Kidney (tissue), 13 donors: ENCODE measurements at regions not wholly inside any gene's neighbourhood (a gene's known extent, or its start where the extent isn't known, plus 50 kb on each side); places are given as distances from the start of the nearest gene placed in this dataset.

ENCODE experiments used
- DNase-seq, 5 donors: peaks; one replicate each; pipeline ENCODE4 v3.0.0-alpha.2; 2013 to 2020
- FAIRE-seq: peaks from 2 replicates; lab custom pipeline; 2012; peaks lifted over from hg19 to GRCh38; lab: Jason Lieb, UNC
- H3K27ac ChIP-seq, 2 donors: one replicate each; pipeline ENCODE4 v1.7.0; 2013; ENCODE audit warnings: low read depth in 2 of 2, low read length in 2 of 2, inconsistent platforms in 1 of 2
- H3K27me3 ChIP-seq: one replicate; pipeline ENCODE4 v1.7.1; 2013; ENCODE audit warnings: low read length, inconsistent platforms; ENCODE audit not compliant: control insufficient read depth, insufficient read depth
- H3K36me3 ChIP-seq, 3 donors: one replicate each; pipeline versions ENCODE4 v1.7.0 to v1.7.1; 2013; ENCODE audit warnings: low read length in 3 of 3, control low read depth in 1 of 3, inconsistent platforms in 1 of 3; ENCODE audit not compliant: insufficient read depth in 3 of 3, control insufficient read depth in 2 of 3
- H3K4me1 ChIP-seq, 3 donors: one replicate each; pipeline versions ENCODE4 v1.7.0 to v1.7.1; 2013; ENCODE audit warnings: low read length in 3 of 3, inconsistent platforms in 1 of 3, low read depth in 1 of 3; ENCODE audit not compliant: control insufficient read depth in 2 of 3, insufficient read depth in 2 of 3
- H3K4me3 ChIP-seq, 3 donors: one replicate each; pipeline versions ENCODE4 v1.7.0 to v1.8.1; 2013; ENCODE audit warnings: low read length in 3 of 3, control low read depth in 1 of 3, inconsistent platforms in 1 of 3
- H3K9ac ChIP-seq, 3 donors: one replicate each; pipeline versions ENCODE4 v1.7.0 to v1.7.1; 2013; ENCODE audit warnings: low read length in 3 of 3, control low read depth in 1 of 3, inconsistent platforms in 1 of 3
- H3K9me3 ChIP-seq, 3 donors: one replicate each; pipeline versions ENCODE4 v1.7.0 to v1.7.1; 2013; ENCODE audit warnings: low read length in 3 of 3, control low read depth in 1 of 3, inconsistent platforms in 1 of 3; ENCODE audit not compliant: control insufficient read depth in 2 of 3, insufficient read depth in 1 of 3
- CTCF ChIP-seq: IDR thresholded peaks from 3 replicates; pipeline ENCODE4 v1.5.1; 2012; ENCODE audit warnings: mild to moderate bottlenecking, moderate library complexity, borderline replicate concordance; ENCODE audit not compliant: insufficient read depth; ENCODE audit errors: extremely low read depth
- intact Hi-C: fragments of 100-400 bp; cut with DNase I; formaldehyde crosslinking; loops from one replicate; pipeline ENCODE4 v1.11.1; 2022
- donor health status: control.
- donor health status: control.
- donor health status: control.
- donor health status: control.
- donor health status: control.
- donor health status: DM: yes; HTN: yes; CAD: no.
- donor health status: Normal renal cell carcinoma (clear cell type).

DNA sequence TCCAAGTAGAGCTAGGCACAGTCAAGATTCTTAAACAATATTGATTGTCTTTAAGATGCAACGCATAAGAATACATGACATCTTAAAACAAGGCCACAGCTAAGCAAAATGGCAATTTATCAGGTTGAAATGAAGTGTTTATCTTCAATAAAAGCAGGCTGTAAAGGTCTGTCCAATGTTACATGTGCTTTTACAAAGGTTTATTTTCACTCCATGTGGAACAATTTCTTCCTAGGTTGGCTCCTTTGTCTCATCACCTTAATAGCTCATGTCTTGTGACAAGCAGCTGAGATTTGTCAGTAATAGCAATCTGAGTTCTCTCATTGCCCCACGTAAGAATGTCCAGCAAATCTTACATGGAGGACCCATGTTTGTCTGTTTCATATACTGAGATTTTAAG, 437.6 kb downstream of the GPAM start:
- H3K9ac ChIP-seq: no peak overlapping the region
- H3K4me3 ChIP-seq: no peak overlapping the region
- no peak for TF ChIP-seq CTCF
- no peaks in the 10 kb centered on the region for H3K27me3 ChIP-seq
- no peaks in the 10 kb centered on the region for H3K9me3 ChIP-seq
- no peak for DNase-seq
- no peaks in the 10 kb centered on the region for H3K4me1 ChIP-seq
- no peak overlapping the region for H3K27ac ChIP-seq
- intact Hi-C loops: no loop called here
- no peaks in the 10 kb centered on the region for H3K36me3 ChIP-seq
- FAIRE-seq: no peak

GRCh38 chr10:111747751-111748150, 435.8 kb downstream of the GPAM start:
- no peak for TF ChIP-seq CTCF
- no peak overlapping the region for H3K27ac ChIP-seq
- intact Hi-C loops: no loop called here
- no peaks in the 10 kb centered on the region for H3K36me3 ChIP-seq
- no peak for DNase-seq
- no peaks in the 10 kb centered on the region for H3K4me1 ChIP-seq
- no peak overlapping the region for H3K9ac ChIP-seq
- H3K4me3 ChIP-seq: no peak overlapping the region
- no peaks in the 10 kb centered on the region for H3K9me3 ChIP-seq
- H3K27me3 ChIP-seq: no peaks in the 10 kb centered on the region
- no peak for FAIRE-seq

DNA sequence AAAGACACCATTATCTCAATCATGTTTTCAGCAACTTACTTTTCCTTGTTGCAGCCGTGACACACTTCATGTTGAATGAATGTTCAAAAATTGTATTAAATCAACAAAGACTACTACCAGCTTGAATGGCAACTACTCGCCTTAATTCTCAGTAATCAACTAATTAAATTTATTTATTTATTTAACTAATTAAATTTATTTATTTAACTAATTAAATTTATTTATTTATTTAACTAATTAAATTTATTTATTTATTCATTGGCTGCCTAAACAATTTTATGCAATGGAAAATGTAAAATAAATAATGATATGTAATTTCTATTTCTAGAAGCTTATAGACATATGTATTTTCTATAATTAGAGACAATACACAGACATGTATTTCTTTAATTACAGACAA, 435.4 kb downstream of the GPAM start:
- Histone ChIP-seq H3K9ac (no peak overlapping the region), H3K4me3 (no peak overlapping the region), H3K36me3 (no peaks in the 10 kb centered on the region), H3K27me3 (no peaks in the 10 kb centered on the region), H3K9me3 (no peaks in the 10 kb centered on the region), H3K27ac (no peak overlapping the region), H3K4me1 (no peaks in the 10 kb centered on the region)
- DNase-seq (no peak), FAIRE-seq (peak; percentile 96)
- intact Hi-C loops: no loop called here
- TF ChIP-seq CTCF: no peak

GRCh38 chr10:111750165-111750849, 433.3 kb downstream of the GPAM start:
- Histone ChIP-seq H3K9ac (no peak overlapping the region), H3K4me1 (no peaks in the 10 kb centered on the region), H3K4me3 (no peak overlapping the region), H3K36me3 (no peaks in the 10 kb centered on the region), H3K27ac (no peak overlapping the region), H3K9me3 (no peaks in the 10 kb centered on the region), H3K27me3 (no peaks in the 10 kb centered on the region)
- no peak for TF ChIP-seq CTCF
- FAIRE-seq: no peak
- DNase-seq: no peak
- intact Hi-C loops: no loop called here
